CD14-positive monocyte (primary cell): ENCODE measurements at regions not wholly inside any gene's neighbourhood (a gene's known extent, or its start where the extent isn't known, plus 50 kb on each side); places are given as distances from the start of the nearest gene placed in this dataset.

Source experiments
- DNase-seq, 3 donors: peaks; one replicate each; pipeline ENCODE4 v3.0.0-alpha.2; 2011 to 2022
- H2AFZ ChIP-seq: 2 replicates; pipeline ENCODE4 v1.6.0; 2012; ENCODE audit warnings: mild to moderate bottlenecking, low read depth, low read length, inconsistent platforms; ENCODE audit not compliant: insufficient read depth, poor library complexity, severe bottlenecking
- H3K27ac ChIP-seq, 2 donors: 1 replicate in 1 of 2; 2 replicates in 1 of 2; pipeline ENCODE4 v1.5.1; 2012 to 2013; ENCODE audit warnings: low read length in 2 of 2, control low read depth in 1 of 2, inconsistent platforms in 1 of 2, low read depth in 1 of 2, mild to moderate bottlenecking in 1 of 2
- H3K27me3 ChIP-seq, 2 donors: one replicate each; pipeline versions ENCODE4 v1.6.0 to v1.6.1; 2011 to 2013; ENCODE audit warnings: low read length in 2 of 2; ENCODE audit not compliant: control insufficient read depth in 2 of 2, insufficient read depth in 2 of 2
- H3K36me3 ChIP-seq, 2 donors: replicated peaks in 1 of 2; 1 replicate in 1 of 2; 2 replicates in 1 of 2; pipeline versions ENCODE4 v1.5.1 to v1.6.1; 2012 to 2013; ENCODE audit warnings: low read length in 2 of 2, control low read depth in 1 of 2, inconsistent platforms in 1 of 2, mild to moderate bottlenecking in 1 of 2; ENCODE audit not compliant: insufficient read depth in 2 of 2, control insufficient read depth in 1 of 2
- H3K4me1 ChIP-seq, 2 donors: 1 replicate in 1 of 2; 2 replicates in 1 of 2; pipeline versions ENCODE4 v1.5.1 to v1.6.1; 2012 to 2013; ENCODE audit warnings: low read length in 2 of 2, control low read depth in 1 of 2, inconsistent platforms in 1 of 2, mild to moderate bottlenecking in 1 of 2, moderate library complexity in 1 of 2; ENCODE audit not compliant: insufficient read depth in 2 of 2, control insufficient read depth in 1 of 2
- H3K4me2 ChIP-seq: replicated peaks from 2 replicates; pipeline ENCODE3; 2012; ENCODE audit warnings: low read length, moderate library complexity, mild to moderate bottlenecking; ENCODE audit not compliant: poor library complexity, severe bottlenecking; ENCODE audit errors: extremely low read depth
- H3K4me3 ChIP-seq, 3 experiments: fragments of 200-600 bp in 1 of 3; sonication (generic) in 1 of 3; replicated peaks in 1 of 3; 1 replicate in 2 of 3; 2 replicates in 1 of 3; pipeline ENCODE4 v1.5.1; 2011 to 2013; ENCODE audit warnings: low read length in 3 of 3, mild to moderate bottlenecking in 3 of 3, control low read depth in 2 of 3, low read depth in 2 of 3, inconsistent platforms in 1 of 3, moderate library complexity in 1 of 3
- H3K79me2 ChIP-seq: 2 replicates; pipeline ENCODE4 v1.6.0; 2012; ENCODE audit warnings: mild to moderate bottlenecking, control low read depth, inconsistent platforms, low read length, moderate library complexity; ENCODE audit not compliant: insufficient read depth
- H3K9ac ChIP-seq: 2 replicates; pipeline ENCODE4 v1.6.0; 2017; ENCODE audit warnings: low read length, mild to moderate bottlenecking; ENCODE audit not compliant: insufficient read depth, poor library complexity, severe bottlenecking
- H3K9me3 ChIP-seq, 2 donors: replicated peaks in 1 of 2; 1 replicate in 1 of 2; 2 replicates in 1 of 2; pipeline versions ENCODE4 v1.5.1 to v1.6.1; 2012 to 2013; ENCODE audit warnings: low read length in 2 of 2, control low read depth in 1 of 2; ENCODE audit not compliant: control insufficient read depth in 1 of 2, insufficient read depth in 1 of 2
- H4K20me1 ChIP-seq: 2 replicates; pipeline ENCODE4 v1.6.0; 2012; ENCODE audit warnings: mild to moderate bottlenecking, low read length, control low read depth, moderate library complexity; ENCODE audit not compliant: insufficient read depth
- H3K27ac Mint-ChIP-seq, 7 donors: one replicate each; pipeline ENCODE4 v1.8.0; 2020; ENCODE audit warnings: mild to moderate bottlenecking in 7 of 7, mixed read lengths in 7 of 7, moderate library complexity in 6 of 7, inconsistent platforms in 2 of 7
- H3K27me3 Mint-ChIP-seq, 3 donors: one replicate each; pipeline ENCODE4 v1.8.0; 2021 to 2022; ENCODE audit warnings: low read depth in 3 of 3, mild to moderate bottlenecking in 3 of 3, mixed read lengths in 3 of 3, moderate library complexity in 3 of 3, inconsistent platforms in 1 of 3
- H3K36me3 Mint-ChIP-seq, 2 donors: one replicate each; pipeline ENCODE4 v1.8.0; 2020; ENCODE audit warnings: mixed read lengths in 2 of 2, inconsistent platforms in 1 of 2, mild to moderate bottlenecking in 1 of 2
- H3K4me1 Mint-ChIP-seq: one replicate; pipeline ENCODE4 v1.8.0; 2020; ENCODE audit warnings: mild to moderate bottlenecking, mixed read lengths
- H3K4me3 Mint-ChIP-seq, 2 donors: one replicate each; pipeline ENCODE4 v1.8.0; 2020; ENCODE audit warnings: mild to moderate bottlenecking in 2 of 2, mixed read lengths in 2 of 2, moderate library complexity in 1 of 2
- H3K9me3 Mint-ChIP-seq, 7 donors: one replicate each; pipeline ENCODE4 v1.8.0; 2020 to 2022; ENCODE audit warnings: mixed read lengths in 7 of 7, mild to moderate bottlenecking in 6 of 7, moderate library complexity in 6 of 7, inconsistent platforms in 2 of 7
- CTCF ChIP-seq: fragments of 200-600 bp; IDR thresholded peaks from one replicate; pipeline ENCODE4 v1.8.0; 2022; ENCODE audit warnings: antibody characterized with exemption, mild to moderate bottlenecking
- WGBS: methylation state at CpG from one replicate; pipeline ENCODE4 v1.1.5; 2013; ENCODE audit warnings: missing lambda C conversion rate; ENCODE audit not compliant: insufficient coverage; 5-methylcytosine and 5-hydroxymethylcytosine counted together
- intact Hi-C, 2 donors: fragments of 100-400 bp; cut with micrococcal nuclease; formaldehyde crosslinking; loops; one replicate each; pipeline versions ENCODE4 v1.15.0 to v1.15.1; 2023

- Histone ChIP-seq H3K36me3 (no peaks in the 10 kb centered on the region), H3K9ac (no peak overlapping the region), H3K4me2 (no peak overlapping the region), H3K27me3 (peaks cover 2 to 6% of the 10 kb centered on the region in 2 donors), H3K4me3 (no peak overlapping the region), H2AFZ (no peak overlapping the region), H3K27ac (no peak overlapping the region), H3K9me3 (peaks cover 3 to 4% of the 10 kb centered on the region in 2 donors), H3K4me1 (no peaks in the 10 kb centered on the region), H4K20me1 (no peaks in the 10 kb centered on the region), H3K79me2 (no peaks in the 10 kb centered on the region)
- Mint-ChIP-seq H3K4me3 (no peak overlapping the region), H3K36me3 (no peaks in the 10 kb centered on the region), H3K4me1 (no peaks in the 10 kb centered on the region), H3K27me3 (peaks cover 1 to 22% (median 2%) of the 10 kb centered on the region in 3 donors), H3K9me3 (peaks cover 2 to 18% (median 9%) of the 10 kb centered on the region in 7 donors), H3K27ac (peak overlapping the region in 1 of 7 donors; percentile 38)
- no peak for TF ChIP-seq CTCF
- whole genome bisulfite sequencing, result 89% methylated on average over 6 of the region's 8 CpGs
- intact Hi-C loops, result no loop called here
- DNase-seq, result no peak
Measured at GRCh38 chr1:38701088-38701487, 158.5 kb downstream of the RRAGC start.

GRCh38 chr1:38700077-38700470 is 159.5 kb downstream of the RRAGC start:
- peaks cover 2 to 24% (median 3%) of the 10 kb centered on the region in 3 donors for H3K27me3 Mint-ChIP-seq
- H3K4me1 Mint-ChIP-seq, result no peaks in the 10 kb centered on the region
- H3K36me3 Mint-ChIP-seq, result no peaks in the 10 kb centered on the region
- no peaks in the 10 kb centered on the region for H3K36me3 ChIP-seq
- H3K79me2 ChIP-seq, result no peaks in the 10 kb centered on the region
- no peak overlapping the region for H2AFZ ChIP-seq
- TF ChIP-seq CTCF, result no peak
- H3K4me1 ChIP-seq, result no peaks in the 10 kb centered on the region
- H3K4me3 Mint-ChIP-seq, result no peak overlapping the region
- 97% methylated on average over 3 of the region's 3 CpGs for WGBS
- H3K9ac ChIP-seq, result no peak overlapping the region
- H3K4me2 ChIP-seq, result no peak overlapping the region
- H3K27me3 ChIP-seq, result peaks cover 1 to 3% of the 10 kb centered on the region in 2 donors
- H3K27ac Mint-ChIP-seq, result no peak overlapping the region
- intact Hi-C loops, result no loop called here
- DNase-seq, result no peak
- H3K4me3 ChIP-seq, result no peak overlapping the region
- no peaks in the 10 kb centered on the region for H4K20me1 ChIP-seq
- peaks cover 3 to 4% of the 10 kb centered on the region in 2 donors for H3K9me3 ChIP-seq
- no peak overlapping the region for H3K27ac ChIP-seq
- H3K9me3 Mint-ChIP-seq, result peaks cover 0 to 12% (median 6%) of the 10 kb centered on the region in 7 donors
